Uterus (tissue), 2 donors: ENCODE measurements at regions not wholly inside any gene's neighbourhood (a gene's known extent, or its start where the extent isn't known, plus 50 kb on each side); places are given as distances from the start of the nearest gene placed in this dataset.

Experiments used
- POLR2A ChIP-seq, 2 donors: fragments of 450-650 bp; IDR thresholded peaks; one replicate each; pipeline ENCODE4 v1.6.1; 2016; ENCODE audit warnings: antibody characterized with exemption in 2 of 2, mild to moderate bottlenecking in 1 of 2, moderate library complexity in 1 of 2
- TF ChIP-seq, protein P1 (sequence below), 4 experiments: fragments of 200-600 bp in 2 of 4; fragments of 450-650 bp in 2 of 4; sonication (generic) in 2 of 4; IDR thresholded peaks; one replicate each; pipeline ENCODE4 v1.5.1; 2016 to 2019; ENCODE audit warnings: antibody characterized with exemption in 4 of 4, mild to moderate bottlenecking in 2 of 4, moderate library complexity in 1 of 4

GRCh38 chr13:88857256-88857655 is 1186.1 kb downstream of the SLITRK5 start:
- TF ChIP-seq, protein P1, sequence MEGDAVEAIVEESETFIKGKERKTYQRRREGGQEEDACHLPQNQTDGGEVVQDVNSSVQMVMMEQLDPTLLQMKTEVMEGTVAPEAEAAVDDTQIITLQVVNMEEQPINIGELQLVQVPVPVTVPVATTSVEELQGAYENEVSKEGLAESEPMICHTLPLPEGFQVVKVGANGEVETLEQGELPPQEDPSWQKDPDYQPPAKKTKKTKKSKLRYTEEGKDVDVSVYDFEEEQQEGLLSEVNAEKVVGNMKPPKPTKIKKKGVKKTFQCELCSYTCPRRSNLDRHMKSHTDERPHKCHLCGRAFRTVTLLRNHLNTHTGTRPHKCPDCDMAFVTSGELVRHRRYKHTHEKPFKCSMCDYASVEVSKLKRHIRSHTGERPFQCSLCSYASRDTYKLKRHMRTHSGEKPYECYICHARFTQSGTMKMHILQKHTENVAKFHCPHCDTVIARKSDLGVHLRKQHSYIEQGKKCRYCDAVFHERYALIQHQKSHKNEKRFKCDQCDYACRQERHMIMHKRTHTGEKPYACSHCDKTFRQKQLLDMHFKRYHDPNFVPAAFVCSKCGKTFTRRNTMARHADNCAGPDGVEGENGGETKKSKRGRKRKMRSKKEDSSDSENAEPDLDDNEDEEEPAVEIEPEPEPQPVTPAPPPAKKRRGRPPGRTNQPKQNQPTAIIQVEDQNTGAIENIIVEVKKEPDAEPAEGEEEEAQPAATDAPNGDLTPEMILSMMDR (IDR thresholded peaks at IDR 0.05): no peak
- no peak for TF ChIP-seq POLR2A (IDR thresholded peaks at IDR 0.05)
